HL-60 (cell line): ENCODE measurements at regions not wholly inside any gene's neighbourhood (a gene's known extent, or its start where the extent isn't known, plus 50 kb on each side); places are given as distances from the start of the nearest gene placed in this dataset.

Experiments
- DNase-seq, 2 experiments: peaks; one replicate each; pipeline ENCODE4 v3.0.0-alpha.2; 2010 to 2020; ENCODE audit warnings: low read depth in 1 of 2, low spot score in 1 of 2
- H3K27ac ChIP-seq: fragments of 250-450 bp; sonication (Bioruptor Pico); replicated peaks from 2 replicates; pipeline ENCODE4 v1.5.1; 2020; ENCODE audit warnings: mild to moderate bottlenecking, moderate library complexity
- H3K27me3 ChIP-seq: fragments of 250-450 bp; sonication (Bioruptor Pico); 2 replicates; pipeline ENCODE4 v1.5.1; 2021; ENCODE audit warnings: mild to moderate bottlenecking, moderate library complexity; ENCODE audit not compliant: insufficient read depth, poor library complexity, severe bottlenecking
- H3K4me3 ChIP-seq: replicated peaks from 2 replicates; pipeline ENCODE4 v1.5.1; 2011; ENCODE audit warnings: mild to moderate bottlenecking, control low read depth, low read length; ENCODE audit not compliant: insufficient read depth
- GABPA ChIP-seq: IDR thresholded peaks from 2 replicates; pipeline ENCODE4 v1.6.1; 2012; ENCODE audit warnings: low read depth
- POLR2AphosphoS5 ChIP-seq: IDR thresholded peaks from 2 replicates; pipeline ENCODE4 v1.6.1; 2012; ENCODE audit warnings: low read depth
- SPI1 ChIP-seq: IDR thresholded peaks from 2 replicates; pipeline ENCODE4 v1.6.1; 2012; ENCODE audit warnings: low read depth, mild to moderate bottlenecking, borderline replicate concordance
- TF ChIP-seq, protein P1 (sequence below): IDR thresholded peaks from 2 replicates; pipeline ENCODE4 v1.6.1; 2012; ENCODE audit warnings: low read depth; ENCODE audit not compliant: insufficient replicate concordance
- TF ChIP-seq, protein P2 (sequence below): IDR thresholded peaks from one replicate; pipeline ENCODE4 v1.5.1; 2011; ENCODE audit warnings: low read length, control low read depth, inconsistent platforms; ENCODE audit not compliant: insufficient read depth

DNA sequence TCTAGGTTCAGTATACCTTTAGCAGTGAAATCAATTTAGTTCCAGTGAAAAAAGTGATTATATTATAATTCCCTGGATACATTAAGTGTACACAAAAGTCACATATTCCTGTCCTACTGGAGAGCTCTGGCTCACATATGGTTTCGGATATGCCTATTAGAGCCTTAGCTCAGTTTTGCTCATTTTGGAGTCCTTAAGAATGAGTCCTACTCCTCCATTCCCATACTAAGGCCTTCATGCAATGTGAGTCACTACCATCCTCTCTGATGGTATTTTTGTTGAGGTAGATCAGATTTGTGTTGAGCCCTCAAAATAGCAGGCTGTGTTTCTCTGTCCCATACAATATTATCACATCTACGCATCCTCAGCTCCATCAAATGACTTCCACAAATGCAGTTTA, 294.2 kb upstream of the COL8A1 start:
- Histone ChIP-seq H3K27me3 (peaks cover 2% of the 10 kb centered on the region), H3K27ac (no peak overlapping the region), H3K4me3 (no peak overlapping the region)
- TF ChIP-seq, protein P1, sequence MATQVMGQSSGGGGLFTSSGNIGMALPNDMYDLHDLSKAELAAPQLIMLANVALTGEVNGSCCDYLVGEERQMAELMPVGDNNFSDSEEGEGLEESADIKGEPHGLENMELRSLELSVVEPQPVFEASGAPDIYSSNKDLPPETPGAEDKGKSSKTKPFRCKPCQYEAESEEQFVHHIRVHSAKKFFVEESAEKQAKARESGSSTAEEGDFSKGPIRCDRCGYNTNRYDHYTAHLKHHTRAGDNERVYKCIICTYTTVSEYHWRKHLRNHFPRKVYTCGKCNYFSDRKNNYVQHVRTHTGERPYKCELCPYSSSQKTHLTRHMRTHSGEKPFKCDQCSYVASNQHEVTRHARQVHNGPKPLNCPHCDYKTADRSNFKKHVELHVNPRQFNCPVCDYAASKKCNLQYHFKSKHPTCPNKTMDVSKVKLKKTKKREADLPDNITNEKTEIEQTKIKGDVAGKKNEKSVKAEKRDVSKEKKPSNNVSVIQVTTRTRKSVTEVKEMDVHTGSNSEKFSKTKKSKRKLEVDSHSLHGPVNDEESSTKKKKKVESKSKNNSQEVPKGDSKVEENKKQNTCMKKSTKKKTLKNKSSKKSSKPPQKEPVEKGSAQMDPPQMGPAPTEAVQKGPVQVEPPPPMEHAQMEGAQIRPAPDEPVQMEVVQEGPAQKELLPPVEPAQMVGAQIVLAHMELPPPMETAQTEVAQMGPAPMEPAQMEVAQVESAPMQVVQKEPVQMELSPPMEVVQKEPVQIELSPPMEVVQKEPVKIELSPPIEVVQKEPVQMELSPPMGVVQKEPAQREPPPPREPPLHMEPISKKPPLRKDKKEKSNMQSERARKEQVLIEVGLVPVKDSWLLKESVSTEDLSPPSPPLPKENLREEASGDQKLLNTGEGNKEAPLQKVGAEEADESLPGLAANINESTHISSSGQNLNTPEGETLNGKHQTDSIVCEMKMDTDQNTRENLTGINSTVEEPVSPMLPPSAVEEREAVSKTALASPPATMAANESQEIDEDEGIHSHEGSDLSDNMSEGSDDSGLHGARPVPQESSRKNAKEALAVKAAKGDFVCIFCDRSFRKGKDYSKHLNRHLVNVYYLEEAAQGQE: no peak
- TF ChIP-seq GABPA: no peak
- no peak for TF ChIP-seq POLR2AphosphoS5
- TF ChIP-seq SPI1: no peak
- TF ChIP-seq, protein P2, sequence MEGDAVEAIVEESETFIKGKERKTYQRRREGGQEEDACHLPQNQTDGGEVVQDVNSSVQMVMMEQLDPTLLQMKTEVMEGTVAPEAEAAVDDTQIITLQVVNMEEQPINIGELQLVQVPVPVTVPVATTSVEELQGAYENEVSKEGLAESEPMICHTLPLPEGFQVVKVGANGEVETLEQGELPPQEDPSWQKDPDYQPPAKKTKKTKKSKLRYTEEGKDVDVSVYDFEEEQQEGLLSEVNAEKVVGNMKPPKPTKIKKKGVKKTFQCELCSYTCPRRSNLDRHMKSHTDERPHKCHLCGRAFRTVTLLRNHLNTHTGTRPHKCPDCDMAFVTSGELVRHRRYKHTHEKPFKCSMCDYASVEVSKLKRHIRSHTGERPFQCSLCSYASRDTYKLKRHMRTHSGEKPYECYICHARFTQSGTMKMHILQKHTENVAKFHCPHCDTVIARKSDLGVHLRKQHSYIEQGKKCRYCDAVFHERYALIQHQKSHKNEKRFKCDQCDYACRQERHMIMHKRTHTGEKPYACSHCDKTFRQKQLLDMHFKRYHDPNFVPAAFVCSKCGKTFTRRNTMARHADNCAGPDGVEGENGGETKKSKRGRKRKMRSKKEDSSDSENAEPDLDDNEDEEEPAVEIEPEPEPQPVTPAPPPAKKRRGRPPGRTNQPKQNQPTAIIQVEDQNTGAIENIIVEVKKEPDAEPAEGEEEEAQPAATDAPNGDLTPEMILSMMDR: no peak
- DNase-seq: no peak

DNA sequence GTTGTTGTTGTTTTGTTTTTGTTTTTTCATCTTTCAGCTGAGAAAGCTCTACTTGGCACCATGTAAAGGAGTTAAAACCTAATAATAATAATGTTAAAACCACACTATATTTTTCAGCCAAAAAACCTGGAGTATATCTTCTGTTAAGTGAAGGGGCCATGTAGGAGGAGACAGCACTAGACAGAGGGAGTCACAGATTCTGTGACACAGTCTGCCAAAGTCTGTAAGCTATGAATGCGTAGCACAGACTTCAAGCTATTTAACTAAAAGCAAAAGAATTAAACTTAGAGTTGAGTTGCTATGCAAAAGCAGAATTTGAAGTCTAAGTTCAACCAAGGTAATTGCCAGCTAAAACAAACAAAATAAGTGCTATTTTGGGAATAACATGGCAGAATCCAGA, 296.0 kb upstream of the COL8A1 start:
- TF ChIP-seq, protein P1: no peak
- no peak for TF ChIP-seq GABPA
- no peak for TF ChIP-seq SPI1
- Histone ChIP-seq H3K4me3 (no peak overlapping the region), H3K27me3 (peaks cover 2% of the 10 kb centered on the region), H3K27ac (no peak overlapping the region)
- DNase-seq: no peak

DNA sequence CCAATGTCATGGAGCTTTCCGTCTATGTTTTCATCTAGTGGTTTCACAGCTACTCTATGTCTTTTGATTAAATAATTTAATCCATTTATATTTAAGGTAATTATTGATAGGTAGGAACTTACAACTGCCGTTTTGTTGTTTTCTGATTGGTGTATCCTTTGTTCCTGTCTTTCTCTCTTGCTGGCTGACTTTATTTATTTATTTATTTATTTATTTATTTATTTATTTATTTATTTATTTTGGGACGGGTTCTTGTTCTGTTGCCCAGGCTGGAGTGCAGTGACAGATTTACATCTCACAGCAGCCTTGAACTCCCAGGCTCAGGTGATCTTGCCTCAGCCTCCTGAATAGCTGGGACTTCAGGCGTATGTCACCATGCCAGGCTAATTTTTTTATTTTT, 299.2 kb upstream of the COL8A1 start:
- TF ChIP-seq, protein P1: no peak
- TF ChIP-seq POLR2AphosphoS5 (no peak), SPI1 (no peak), GABPA (no peak)
- TF ChIP-seq, protein P2: no peak
- peaks cover 2% of the 10 kb centered on the region for H3K27me3 ChIP-seq
- H3K27ac ChIP-seq: no peak overlapping the region

DNA sequence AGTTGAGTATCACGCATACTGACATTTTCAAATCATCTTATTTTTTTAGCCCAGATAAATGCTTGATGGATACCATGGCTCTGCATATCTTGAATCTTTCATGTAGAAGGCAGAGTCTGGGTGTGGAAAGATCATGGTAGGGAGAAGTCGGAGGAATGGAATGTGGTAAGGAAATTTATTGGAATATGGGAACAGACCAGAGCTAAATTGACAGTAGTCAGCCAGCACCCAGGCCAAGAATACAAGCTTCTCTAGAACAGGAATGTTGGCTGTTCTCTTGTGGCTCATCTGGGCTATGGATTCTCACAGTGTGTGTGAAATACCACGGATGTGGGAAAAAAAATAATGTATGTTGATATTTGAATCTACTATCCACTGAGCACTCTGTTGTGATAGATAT, 305.7 kb upstream of the COL8A1 start:
- H3K27ac ChIP-seq: no peak overlapping the region
- no peak for TF ChIP-seq SPI1
- TF ChIP-seq GABPA: no peak
- TF ChIP-seq, protein P1: no peak
- TF ChIP-seq, protein P2: no peak
- no peak for TF ChIP-seq POLR2AphosphoS5
- H3K4me3 ChIP-seq: no peak overlapping the region
- H3K27me3 ChIP-seq: peaks cover 2% of the 10 kb centered on the region
- DNase-seq: no peak

More for the DNA sequence above, 299.2 kb upstream of the COL8A1 start:
- H3K4me3 ChIP-seq: no peak overlapping the region
- no peak for DNase-seq
